ENCODE measurements at regions not wholly inside any gene's neighbourhood (a gene's known extent, or its start where the extent isn't known, plus 50 kb on each side); places are given as distances from the start of the nearest gene placed in this dataset.
"Not testable (repeated sequence)": the region's sequence is repeated elsewhere in the genome, so short reads cannot be mapped to it uniquely, and the experiment has no call there.

DNA sequence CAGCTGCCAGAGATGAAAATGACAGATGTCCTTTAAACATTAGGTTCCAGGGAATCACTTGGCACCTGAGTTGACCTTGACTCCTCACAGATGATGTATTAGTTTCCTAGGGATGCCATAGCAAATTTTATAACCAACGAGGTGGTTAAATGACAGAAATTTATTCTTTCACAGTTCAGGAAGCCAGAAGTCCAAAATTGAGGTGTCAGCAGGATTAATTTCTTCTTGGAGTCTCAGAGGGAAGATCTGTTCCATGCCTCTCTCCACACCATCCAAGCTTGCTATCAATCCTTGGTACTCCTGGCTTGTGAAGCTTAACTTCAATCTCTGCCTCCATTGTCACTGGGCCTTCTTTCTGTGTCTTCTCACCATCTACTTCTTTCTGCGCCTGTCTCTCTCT is 249.7 kb upstream of the BTG1 start:
- no peak for DNase-seq (ENCODE audit: low spot score)

DNA sequence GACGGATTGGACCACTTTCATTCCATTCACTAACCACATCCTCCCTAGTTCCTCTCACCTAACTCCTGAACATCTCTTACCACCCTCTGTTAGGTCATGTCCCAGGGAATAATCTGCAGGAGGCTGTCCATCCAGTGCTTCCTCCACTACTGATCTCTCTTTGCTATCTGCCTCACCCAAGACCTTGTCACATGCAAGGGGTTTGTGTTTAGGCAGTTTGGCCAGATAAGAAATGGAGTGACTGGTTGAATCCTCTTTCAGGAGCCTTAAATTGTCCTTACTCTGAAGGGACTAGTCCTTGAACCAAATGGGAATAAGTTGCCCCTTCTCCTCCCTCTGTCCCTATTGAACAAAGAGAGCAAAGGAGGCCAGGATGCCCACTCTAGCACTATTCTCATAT is 249.2 kb upstream of the BTG1 start:
- DNase-seq (ENCODE audit: low spot score) = no peak

DNA sequence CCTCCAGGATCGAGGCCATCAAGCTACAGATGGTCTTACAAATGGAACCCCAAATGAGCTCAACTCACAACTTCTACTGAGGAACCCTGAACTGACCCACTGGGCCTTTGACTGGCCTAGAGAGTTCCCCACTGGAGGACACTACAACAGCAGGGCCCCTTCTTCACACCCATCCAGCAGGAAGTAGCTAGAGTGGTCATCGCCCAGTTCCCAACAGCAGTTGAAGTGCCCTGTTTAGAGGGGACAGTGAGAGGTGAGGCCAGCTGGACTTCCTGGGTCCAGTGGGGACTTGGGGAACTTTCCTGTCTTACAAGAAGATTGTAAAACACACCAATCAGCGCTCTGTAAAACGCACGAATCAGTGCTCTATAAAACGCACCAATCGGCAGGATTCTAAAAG is 247.9 kb upstream of the BTG1 start:
- DNase-seq (ENCODE audit: low spot score) = no peak

DNA sequence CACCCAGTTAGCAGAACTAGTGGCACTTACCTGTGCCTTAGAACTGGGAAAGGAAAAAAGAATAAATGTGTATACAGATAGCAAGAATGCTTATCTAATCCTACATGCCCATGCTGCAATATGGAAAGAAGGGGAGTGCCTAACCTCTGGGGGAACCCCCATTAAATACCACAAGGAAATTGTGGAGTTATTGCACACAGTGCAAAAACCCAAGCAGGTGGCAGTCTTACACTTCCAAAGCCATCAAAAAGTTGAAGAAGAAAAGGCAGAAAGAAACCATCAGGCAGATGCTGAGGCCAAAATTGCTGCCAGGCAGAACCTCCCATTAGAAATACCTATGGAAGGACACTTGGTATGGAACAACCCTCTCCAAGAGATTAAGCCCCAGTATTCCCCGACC is 246.1 kb upstream of the BTG1 start:
- DNase-seq (ENCODE audit: low spot score) = not testable (repeated sequence)

DNA sequence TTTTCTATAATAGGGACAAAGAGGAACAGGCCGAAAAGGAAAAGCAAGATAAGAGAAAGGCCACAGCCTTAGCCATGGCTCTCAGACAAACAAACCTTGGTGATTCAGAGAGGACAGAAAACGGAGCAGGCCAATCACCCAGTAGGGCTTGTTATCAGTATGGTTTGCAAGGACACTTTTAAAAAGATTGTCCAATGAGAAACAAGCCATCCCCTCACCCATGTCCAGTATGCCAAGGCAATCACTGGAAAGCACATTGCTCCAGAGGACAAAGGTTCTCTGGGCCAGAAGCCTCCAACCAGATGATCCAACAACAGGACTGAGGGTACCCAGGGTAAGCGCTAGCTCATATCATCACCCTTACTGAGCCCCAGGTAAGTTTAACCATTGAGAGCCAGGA is 243.8 kb upstream of the BTG1 start:
- no peak for DNase-seq (ENCODE audit: low spot score)

DNA sequence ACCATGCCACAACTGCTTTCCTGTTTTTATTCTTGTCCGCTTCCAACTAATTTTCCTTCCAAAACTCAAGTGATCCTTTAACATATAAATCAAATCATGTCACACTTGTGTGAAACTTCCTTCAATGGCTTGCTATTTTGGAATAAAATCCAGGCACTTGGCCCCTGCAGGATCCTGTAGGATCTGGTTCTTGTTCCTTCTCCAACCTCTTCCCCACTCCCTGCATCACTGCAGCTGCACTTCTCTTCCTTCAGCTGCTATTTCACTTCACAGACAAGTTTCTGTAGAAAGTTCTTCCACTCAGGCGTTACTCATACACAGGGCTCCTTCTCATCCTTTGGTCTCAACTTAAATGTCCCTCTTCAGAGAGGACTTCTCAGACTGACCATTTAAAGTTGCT is 239.7 kb upstream of the BTG1 start:
- DNase-seq (ENCODE audit: low spot score) = no peak

DNA sequence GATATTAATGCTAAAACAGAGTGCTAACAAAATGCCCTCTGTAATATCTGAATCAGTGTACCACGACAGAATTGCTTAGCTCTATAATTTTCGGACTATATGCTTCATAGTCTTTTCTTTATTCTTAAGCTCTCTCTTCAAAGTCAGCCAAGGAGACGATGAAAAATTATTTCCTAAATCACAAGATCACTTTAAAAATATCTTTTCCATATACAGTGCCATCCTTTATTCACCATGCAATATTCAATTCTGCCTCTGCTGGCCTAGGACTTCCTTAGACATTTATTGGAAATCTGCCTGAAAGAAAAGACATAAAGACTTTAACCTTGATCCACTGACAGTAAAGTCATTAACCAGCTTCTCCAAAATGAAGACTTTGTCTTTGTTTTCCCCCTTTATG is 238.9 kb upstream of the BTG1 start:
- no peak for DNase-seq (ENCODE audit: low spot score)

DNA sequence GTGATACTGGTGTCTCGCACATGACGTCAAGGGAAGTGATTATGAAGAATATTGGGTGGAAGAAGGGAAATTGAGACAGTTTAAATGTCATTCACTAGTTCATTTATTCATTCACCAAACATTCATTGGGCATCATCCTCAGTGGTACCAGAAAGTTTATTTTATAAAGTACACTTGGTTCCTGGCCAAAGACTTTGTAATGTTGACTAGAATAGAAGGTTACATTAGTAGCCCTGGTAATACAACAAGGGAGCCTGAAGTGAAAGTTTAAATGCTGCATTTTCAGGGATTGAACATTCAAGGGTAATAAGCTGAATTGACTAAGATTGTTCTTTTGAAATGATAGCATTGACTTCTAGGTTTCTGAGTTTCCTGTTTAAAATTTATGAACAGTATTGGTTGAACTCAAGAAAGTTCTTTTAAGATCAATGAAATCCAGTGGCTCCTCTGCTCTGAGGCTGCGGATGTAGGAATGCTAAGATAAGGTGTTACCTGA is 236.8 kb upstream of the BTG1 start:
- no peak for DNase-seq (ENCODE audit: low spot score)

DNA sequence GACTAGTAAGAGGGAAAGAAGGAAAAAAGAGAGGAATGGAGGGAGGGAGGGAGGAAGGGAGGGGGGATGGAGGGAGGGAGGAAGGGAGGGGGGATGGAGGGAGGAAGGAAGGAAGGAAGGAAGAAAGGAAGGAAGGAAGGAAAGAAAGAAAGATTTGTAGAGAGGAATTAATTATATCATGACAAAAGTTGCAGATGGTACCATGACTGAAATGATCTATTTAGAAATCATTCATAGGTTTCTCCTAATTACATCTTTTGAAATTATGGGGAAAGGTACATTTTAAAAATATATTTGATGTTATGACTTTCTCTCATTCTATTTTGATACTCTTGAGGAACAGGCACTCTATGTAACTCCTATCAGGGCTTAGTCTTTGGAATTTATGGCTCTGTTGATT is 236.2 kb upstream of the BTG1 start:
- no peak for DNase-seq (ENCODE audit: low spot score)

DNA sequence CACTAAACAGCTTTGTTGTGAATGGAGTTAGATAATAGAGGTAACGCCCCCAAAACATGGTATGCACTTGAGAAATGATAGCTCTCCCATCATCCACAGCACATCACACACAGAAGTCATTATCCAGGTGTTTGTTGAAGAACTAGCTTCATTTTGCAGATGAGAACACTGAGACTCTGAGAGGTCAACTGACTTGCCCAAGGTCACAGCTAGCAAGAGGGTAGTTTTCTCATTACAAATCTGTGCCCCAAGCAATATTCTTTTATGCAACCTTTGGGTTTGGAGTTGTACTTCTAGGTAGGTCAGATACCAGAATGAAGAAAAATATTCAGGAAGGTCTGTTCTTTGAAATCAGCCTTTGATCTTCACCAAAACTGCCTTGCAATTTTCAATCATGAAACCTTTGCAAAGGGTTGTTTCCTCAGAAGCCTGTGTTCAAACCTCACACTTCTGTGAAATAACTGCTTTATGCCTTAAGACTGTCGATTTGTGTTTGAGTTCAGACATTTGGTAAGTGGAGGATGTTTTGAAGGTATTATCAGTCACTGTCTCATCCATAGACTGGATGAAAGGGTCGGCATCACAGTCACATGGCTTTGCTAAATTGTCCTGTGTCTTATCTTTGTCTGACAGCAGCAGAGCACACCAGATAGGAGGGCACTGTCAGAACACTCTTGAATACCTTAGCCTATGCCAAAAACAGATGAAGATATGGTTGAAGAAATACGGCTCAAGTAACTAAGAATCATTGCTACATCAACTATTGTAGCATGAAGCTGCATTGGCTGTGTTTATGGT is 233.2 kb upstream of the BTG1 start:
- DNase-seq (ENCODE audit: low spot score) = no peak

DNA sequence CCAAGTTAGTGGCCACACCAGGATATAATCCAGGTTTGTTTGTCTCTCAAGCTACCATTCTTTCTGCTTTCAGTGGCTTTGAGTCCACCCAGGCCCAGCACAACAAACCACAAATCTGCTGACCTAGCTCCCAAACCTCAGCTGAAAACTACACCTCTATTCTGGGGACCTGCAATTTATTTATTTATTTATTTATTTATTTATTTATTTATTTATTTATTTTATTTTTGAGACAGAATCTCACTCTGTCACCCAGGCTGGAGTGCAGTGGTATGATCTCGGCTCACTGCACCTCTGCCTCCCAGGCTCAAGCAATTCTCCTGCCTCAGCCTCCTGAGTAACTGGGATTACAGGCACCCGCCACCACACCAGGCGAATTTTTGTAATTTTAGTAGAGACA is 229.9 kb upstream of the BTG1 start:
- DNase-seq (ENCODE audit: low spot score) = not testable (repeated sequence)

DNA sequence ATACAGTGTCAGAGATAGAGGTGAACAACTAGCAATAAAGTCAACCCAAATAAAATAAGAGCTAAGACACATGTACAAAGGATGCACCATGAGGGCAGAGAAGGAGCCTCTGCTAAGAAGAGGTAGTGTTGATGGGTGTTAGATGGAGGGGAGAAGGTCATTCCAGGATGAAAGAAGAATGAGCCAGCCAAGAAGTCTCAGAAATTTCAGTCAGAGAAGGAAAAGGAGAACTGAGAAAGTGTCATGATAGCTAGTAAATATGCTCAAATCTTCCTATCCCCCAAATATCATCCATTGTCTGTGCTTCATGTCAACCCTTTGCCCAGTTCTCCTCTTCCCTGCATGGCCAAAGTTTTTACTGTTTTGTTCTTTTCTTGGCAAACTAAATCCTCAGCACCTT is 225.2 kb upstream of the BTG1 start:
- DNase-seq (ENCODE audit: low spot score) = no peak

DNA sequence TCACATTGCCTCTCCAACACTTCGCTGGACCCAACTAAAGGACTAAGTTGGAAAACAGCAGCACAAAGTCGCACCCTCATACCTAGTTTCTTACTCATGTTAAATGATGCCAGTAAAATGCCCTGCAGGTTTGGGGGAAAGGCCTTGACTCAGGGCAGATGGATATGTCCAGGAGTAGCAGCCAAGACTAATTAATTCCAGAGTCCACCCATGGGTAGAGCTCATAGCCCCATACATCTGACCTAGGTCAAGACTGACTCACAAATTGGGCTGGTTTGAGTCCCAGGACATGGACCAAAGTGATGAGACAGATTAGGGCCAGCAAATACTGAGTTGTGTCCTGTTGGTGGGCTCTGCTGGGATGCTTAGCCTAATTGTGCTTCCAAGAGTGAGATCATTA is 224.0 kb upstream of the BTG1 start:
- no peak for DNase-seq (ENCODE audit: low spot score)

DNA sequence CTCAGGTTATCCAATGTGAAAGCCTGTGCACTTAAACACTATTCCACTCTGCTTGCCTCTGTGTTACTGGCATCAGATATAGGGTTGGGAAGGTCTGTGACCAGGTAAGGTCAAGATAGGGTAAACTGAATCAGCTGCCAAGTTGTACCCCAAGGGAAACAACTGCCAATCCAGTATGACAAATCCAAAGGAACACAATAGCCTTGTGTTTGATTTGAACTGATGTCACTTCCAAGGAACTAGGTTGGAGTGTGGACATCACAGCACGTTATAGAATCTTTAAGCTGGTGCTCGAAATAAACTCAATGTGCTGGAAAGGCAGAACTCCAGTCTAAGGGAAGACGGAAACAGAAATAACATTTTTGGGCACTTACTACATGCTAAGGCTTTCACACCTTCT is 223.4 kb upstream of the BTG1 start:
- DNase-seq (ENCODE audit: low spot score) = no peak

DNA sequence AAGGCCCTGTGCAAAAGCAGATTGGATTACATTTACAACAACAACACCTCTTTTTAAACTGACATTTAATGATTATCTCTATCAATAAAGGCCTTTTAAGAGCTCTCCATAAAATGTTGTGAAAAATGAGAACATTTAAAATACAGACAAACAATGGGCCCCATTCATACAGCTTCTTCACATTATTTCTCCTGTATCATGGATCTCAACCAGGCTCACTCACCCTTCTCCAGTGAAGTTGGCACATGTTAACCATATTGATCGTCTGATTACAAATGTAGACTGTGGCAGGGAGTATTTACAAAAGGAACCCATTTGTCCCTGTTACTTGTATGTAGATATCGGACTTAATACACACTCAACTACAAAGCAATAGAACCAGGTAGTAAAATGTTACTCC is 220.2 kb upstream of the BTG1 start:
- no peak for DNase-seq (ENCODE audit: low spot score)

DNA sequence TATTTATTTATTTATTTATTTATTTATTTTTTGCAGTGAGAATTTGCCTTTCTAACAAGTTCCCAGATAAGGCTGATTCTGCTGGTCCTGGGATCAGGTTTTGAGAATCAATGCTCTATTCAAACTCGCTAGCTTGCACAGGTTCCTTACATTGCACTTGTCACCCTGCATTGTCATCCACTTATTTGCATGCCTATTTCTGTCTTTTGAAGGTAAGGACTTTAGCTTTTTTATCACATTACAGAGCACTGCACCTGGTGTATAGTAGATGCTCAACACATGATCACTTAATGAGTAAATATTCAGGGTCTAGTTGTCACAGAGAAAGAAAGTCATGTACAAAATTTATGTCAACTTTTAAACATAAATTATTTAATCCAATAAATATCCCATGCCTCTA is 219.7 kb upstream of the BTG1 start:
- no peak for DNase-seq (ENCODE audit: low spot score)

DNA sequence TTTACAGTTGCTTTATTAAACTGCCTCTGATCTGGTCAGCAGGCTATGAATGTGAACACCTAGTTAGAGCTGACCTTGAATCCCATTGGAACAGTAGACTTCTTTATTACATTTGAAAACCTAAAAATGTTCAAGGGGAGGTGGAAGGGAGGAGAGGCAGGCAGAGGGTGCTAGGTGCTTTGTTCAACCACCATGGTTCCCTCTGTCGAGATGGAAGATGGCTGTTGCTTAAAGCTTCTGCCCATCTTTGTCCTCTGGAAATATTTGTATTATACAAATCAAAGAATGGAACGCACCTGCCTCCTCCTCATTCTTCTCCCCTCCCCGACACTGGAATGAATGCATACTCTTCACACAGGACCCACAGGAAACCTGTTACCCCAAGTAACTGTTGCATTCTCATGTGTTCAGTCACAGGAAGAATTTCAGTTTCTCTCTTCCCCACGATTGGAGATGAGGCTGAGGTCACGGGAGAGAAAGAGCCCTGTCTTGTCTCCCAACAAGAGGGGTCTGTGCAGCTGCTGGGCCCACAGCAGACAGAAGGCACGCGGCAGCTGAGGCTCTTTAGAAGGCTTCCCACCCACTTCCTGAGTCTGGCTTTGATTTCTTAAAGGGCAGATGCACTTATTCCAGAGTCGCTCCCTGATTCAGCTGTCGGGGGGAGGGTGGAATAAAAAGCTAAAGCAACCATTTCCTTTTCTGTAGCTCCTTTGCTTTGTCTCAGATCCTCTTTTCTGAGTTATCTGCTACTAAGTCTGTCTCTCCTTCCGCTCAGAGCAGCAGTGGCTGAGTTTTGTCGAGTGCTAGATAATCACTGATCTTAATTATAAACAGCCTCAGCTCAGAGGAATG is 217.9 kb upstream of the BTG1 start:
- DNase-seq (ENCODE audit: low spot score) = no peak

DNA sequence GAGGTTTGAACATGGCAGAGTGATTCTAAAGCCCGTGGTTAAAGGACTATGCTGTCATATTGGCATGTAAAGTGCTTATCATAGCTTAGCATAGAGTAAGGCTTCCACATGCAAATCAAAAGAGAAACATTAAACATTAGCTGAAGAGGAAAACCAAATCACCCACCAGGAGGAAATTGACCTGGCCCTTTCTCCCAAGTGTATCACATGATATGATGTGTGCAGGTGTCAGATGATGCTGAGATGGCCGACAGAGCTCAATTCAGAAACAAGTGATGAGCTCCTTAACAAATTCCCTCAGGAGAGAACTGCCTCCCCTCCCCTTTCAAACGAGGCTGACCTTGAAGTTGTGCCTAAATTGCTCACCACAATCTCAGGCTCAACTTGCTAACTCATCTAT is 217.1 kb upstream of the BTG1 start:
- no peak for DNase-seq (ENCODE audit: low spot score)

DNA sequence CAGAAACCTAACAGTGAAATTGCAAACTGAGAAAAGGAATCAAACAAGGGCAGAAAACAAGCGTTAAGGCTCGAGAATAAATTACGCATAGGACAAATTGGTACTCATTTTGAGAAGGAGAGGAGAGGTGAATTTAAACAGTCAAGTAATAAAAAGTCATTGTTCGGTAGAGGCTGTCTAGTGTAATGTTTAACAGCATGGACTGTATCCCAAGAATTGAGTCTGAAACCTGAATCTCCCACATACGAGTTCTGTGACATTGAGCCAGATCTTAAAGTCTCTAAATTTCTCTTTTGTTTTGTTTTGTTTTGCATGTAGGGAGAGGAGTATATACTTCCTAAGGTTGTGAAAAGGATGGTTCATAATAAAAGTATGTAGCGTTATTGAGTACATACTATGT is 216.5 kb upstream of the BTG1 start:
- DNase-seq (ENCODE audit: low spot score) = no peak

DNA sequence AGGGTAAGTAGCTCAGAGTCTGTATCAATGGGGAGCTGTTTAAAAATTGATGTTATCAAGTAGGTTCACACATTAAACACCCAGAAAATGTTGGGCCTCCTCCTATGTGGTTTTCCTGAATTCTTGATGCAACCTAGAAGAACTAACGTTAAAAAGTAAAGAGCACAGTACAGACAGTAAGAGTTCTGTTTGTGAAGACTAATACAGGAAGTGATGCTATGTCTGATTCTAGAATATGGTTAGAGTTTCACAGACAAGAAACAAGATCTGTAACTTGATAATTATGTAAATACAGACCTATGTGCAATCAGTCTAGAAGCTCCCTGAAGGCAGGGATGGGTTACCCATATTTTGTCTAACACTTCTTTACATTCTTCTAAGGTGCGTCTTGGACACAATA is 214.9 kb upstream of the BTG1 start:
- DNase-seq (ENCODE audit: low spot score) = no peak

DNA sequence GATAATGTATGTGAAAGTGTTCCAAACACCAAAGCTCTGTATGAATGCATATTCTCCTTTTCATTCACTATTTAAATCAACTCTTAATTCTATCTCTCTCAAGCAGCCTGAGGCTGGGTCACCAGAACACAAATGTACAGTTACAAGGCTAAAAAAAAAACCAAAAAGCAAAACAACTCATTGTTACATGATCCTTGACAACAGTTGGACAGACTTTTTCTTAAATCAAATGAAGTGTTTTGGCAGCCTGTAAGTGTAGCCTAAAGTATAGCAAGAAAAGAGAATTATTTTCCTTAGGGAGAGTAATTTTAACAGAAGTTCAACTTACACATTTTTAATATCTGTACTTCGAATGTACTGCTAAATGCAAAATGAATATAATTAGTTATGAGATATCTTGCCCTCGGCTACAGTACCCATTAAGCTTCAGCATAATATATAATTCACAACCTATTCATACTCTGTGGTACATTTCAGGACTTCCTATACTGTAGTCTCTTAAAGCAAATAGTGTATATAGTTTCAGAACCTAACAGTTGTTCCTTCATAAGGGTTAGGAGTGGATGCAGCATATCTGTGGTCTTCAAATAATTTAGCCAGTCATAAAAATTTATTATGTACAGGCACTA is 214.0 kb upstream of the BTG1 start:
- no peak for DNase-seq (ENCODE audit: low spot score)

DNA sequence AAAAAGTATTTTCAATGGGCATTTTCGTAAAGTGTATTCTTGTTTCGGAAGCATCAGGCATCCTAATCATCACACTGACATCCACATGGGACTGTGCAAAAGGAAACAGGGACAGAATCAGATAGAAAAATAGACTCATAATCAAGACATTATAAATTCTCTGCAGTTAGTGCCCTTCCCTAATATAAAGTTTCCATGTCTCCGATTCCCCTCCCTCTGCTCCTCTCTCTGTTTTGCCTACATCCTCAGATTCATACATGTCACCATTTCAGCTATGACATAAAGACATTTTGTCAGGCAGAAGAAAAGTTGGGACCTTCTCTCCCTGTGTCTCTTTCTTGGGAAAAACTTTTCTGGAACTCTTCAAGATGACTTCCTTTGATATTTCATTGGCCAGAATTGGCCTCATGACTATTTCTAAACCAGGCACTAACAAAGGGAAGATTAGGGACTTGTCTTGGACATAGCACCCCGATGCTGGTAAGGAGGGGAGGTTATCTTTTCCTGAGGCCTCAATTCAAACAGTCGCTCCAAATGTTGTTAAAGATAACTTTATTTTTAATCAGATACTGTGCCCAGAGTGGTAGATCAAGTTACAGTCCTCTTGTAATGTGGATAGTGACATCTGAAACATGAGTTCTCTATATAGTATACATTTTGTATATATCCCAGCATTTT is 212.1 kb upstream of the BTG1 start:
- DNase-seq (ENCODE audit: low spot score) = no peak

Data from hematopoietic multipotent progenitor cell treated with erythropoietin and hydrocortisone succinate and interleukin-3 and kit ligand, for 15 days (in vitro differentiated cells).